T-helper 2 cell (primary cell): ENCODE measurements at regions not wholly inside any gene's neighbourhood (a gene's known extent, or its start where the extent isn't known, plus 50 kb on each side); places are given as distances from the start of the nearest gene placed in this dataset.

Experiments
- DNase-seq, 5 experiments: peaks; one replicate each; pipeline versions ENCODE4 v3.0.0 to v3.0.0-alpha.2; 2012 to 2022

- no peak for DNase-seq
Observed at GRCh38 chr11:70775386-70776075, 377.2 kb downstream of the CTTN start.

- DNase-seq, result no peak
Observed at GRCh38 chr11:70776914-70777532, 378.7 kb downstream of the CTTN start.

DNA sequence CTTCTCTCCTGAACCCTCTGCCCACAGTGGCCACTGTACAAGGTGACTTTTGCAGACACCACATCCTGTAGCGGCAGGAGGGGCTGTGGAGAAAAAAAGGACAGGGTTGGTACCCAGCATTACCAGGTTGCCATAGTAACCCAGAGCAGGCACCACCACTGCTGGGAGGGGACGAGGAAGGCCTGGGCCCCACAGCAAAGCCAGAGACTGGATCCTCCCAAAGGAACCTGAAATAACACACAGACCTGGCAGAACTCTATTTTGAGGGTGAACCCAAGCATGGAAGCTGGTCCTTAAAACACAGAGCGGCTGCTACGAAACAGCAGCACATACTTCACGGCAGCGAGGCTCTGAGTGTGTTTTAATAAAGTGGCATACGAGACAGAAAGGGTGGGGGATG, 380.6 kb downstream of the CTTN start:
- no peak for DNase-seq

DNA sequence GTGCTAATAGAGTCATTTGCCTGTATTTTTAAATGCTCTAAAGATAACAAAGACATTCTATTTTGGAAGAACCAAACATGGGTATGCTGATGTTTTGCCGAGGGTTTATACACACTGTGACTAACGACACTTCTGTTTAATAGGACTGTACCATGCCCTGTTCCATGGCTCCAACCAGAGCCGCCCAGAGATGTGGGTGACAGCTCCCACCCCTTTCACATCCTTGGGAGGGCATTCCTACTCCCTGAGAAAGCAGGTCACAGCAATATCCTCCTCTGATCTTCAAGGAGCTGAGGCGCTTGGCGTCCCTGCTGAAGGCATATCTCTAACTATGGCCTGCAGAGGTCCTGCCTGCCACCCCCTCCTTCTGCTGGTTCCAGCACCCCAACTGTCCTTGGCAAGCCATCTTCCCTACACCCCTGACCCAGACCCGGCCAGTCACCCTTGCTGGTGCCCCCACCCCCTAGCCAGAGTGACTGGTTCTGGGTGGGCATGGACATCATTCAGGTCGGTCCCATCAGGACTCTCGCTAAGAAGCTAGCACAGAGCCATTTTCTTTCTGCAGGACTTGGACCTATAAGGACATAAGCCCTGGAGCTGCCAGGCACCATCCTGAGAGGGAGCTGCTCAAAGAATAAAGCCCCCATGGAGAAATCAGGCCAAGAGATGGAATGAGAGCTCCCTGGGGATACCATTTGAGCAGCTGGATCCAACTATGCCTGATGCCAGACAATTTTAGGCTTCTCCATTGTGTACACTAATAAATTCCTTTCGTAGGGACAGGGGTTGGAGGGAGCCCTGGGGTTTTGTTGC, 381.3 kb downstream of the CTTN start:
- no peak for DNase-seq

- no peak for DNase-seq
Observed at GRCh38 chr11:70780246-70780535, 381.9 kb downstream of the CTTN start.

DNA sequence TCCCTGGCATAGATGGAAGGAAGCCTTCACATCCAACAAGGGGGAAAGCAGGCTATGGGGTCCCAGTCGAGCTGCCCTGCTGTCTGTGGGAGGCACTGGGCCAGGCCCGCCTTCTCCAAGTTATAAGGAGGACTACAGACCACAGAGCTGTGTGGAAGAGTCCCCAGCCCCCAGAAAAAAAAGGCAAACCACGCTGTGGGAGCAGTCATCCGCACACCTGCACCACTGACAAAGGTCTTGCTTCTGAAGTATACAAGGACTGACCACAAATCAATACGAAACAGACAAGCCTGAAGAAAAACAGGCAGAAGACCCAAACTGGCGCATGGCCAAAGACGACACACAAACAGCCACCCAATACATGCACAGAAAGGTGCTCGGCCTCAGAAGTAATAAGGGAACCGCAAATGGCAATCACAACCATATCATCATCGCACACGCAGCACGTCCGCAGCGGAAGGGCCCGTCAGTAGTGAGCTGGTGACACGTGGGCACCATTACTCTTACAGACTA, 384.1 kb downstream of the CTTN start:
- DNase-seq, result no peak

- DNase-seq, result no peak
Observed at GRCh38 chr11:70783356-70783755, 385.0 kb downstream of the CTTN start.

- no peak for DNase-seq
Observed at GRCh38 chr11:70783821-70784220, 385.5 kb downstream of the CTTN start.

DNA sequence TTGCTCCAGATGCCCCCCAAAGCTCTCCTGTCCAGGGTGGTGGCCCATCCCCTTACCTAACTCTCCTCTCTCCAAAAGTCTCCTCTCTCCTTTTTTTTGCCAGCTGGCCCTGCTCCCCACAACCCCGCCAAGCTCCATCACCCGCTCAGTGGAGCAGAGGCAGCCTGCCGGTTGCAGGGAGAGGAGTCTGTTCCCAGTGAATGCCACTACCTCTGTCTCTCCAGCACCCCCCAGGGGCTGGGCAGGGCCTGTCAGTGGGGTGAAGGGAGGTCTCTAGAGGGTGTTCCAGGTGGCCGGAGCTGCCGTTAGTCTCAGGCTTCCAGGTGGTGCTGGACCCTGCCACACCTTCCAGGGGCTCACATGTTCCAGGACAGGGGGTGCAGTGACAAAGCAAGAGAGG, 387.0 kb downstream of the CTTN start:
- no peak for DNase-seq

GRCh38 chr11:70786021-70786665, 387.8 kb downstream of the CTTN start:
- no peak for DNase-seq

GRCh38 chr11:70788248-70789022, 390.1 kb downstream of the CTTN start:
- no peak for DNase-seq

DNA sequence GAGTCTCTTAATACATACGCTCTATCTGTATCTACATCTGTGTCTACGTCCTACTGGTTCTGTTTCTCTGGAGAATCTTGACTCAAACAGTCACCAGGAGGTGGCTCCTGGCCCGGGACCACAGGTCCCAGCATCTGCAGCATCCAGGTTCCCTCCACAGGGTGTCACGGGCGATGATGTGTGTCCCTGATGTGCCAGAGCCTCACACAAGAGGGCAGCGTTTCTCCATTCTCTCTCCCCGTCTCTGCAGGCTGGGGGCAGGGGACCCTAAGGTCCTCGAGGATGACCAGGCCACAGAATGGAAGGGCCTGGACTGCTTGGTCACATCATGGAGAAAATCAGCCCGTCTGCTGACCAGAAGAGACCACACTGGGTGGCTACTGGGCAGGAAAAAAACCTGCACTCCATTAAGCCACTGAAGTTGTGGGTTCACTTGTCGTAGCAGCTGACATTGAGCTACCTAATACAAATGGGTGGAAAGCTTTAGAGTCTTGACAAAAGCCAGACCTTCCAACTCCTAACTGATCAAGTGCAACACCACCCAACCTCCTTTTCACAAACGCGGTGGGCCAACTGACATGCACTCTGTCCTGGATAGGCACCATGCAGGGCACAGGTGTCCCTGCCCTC, 392.5 kb downstream of the CTTN start:
- DNase-seq, result no peak

DNA sequence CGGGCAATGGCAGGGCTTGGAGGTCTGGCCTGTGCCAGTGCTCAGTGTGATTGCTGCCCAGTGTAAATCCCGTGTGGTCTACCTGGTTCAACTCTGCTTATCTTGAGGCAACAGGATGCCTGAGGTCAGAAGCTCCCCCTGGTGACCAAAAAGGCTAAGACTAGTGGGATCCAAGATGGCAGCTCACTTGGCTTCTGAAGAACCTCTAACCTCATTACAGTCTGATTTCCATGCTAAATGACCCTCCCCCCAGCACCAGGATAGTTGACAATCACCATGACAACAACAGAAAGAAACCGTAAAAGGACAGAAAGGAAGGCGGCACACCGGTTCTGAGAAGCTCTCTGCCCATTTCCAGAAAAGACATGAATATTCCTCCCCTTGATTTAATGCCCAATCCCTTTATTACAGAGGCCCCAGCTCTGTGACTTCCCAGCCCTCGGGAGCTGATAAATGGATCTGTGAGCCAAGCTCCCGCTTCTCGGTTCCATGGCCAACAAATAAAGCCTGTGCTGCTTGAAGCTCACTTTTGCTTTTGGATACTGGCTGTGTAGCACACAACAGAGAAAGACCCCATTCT, 398.4 kb downstream of the CTTN start:
- DNase-seq, result no peak

GRCh38 chr11:70798296-70798695, 400.0 kb downstream of the CTTN start:
- no peak for DNase-seq

GRCh38 chr11:70799386-70799785, 401.1 kb downstream of the CTTN start:
- no peak for DNase-seq

DNA sequence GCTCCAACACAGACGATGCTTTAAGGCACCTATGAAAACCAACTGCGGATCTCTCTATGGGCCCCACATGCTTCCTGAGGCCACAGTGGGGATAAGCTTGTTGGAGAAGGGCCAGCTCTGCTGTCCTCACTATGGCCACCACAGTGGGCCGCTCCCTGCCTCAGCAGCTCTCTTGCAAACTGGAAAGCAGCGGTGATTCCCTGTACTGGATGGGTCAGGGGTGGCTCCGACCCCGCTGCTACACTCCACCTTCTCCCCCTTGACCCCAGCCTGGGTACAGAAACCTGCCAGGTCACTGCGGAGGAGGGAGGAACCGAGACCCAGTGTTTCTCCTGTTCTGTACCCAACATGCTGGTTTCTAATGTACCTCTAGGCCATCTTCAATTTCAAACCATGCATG, 403.9 kb downstream of the CTTN start:
- no peak for DNase-seq

DNA sequence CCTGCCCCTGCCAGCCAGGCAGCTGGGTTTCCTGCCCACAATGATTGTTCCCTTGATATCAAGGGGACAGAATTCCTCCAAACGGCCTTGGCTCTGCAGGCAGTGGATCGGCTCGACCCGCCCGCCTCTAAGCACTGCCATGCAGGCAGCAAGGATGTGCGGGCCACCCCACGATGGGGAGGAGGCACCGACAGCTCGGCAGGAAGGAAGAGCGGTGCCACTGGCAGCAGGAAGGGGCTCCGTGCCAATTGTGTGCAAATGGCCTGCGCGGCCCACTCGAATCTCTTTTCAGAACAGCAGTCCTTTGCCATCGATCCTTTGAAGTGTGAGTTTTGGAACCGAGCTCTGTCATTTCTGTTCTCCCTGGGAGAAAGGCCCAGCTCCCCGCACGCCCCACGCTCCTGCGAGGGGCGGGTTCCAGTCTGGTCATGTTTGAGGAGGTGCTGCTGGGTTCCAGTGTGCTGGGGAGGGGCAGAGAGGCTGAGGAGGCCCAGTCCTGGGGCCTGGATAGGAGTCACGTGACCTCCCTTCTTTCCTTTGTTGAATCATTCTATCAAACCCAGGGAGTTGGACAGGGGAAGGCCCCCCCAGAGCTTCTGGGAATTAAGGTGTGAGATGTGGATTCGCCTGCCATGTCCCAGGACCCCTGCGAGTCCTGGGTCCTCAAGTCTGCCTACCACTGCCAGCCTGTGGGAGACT, 406.0 kb downstream of the CTTN start:
- DNase-seq, result no peak

DNA sequence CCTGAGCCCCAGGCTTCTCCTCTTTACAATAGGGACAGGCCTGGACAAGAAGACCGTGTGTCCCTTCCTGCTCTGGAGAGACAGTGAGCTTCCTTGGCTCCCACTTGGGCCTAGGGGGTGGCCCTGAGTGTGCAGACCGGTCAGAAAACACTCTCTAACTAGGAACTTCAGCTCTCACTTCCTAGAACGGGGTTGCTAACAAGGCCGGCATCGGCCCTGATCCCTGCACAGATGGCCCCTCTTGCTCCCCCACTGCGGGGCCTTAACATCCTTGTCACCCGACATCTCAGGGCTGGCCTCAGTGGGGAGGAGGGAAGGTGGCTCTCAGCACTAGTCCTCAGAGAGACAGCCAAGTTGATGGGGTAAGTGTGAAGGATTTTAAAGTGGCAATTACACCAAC, 406.9 kb downstream of the CTTN start:
- no peak for DNase-seq

DNA sequence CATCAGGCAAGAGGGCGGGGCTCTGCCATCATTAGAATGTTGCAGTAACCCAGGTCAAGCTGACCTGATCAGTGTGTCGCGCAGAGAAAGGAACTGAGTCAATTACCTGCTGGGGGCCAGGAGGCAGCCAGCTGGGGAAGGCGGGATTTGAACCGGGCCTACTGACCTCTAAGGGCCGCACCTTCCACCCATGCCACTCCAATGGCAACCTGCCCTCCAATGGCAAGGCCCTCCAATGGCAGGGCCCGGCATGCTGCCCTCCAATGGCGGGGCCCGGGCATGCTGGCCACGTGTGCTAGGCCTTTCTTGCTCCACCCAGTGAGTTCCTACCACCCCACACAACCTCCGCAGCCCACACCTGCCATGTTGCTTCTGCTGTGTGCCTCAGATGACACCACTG, 407.6 kb downstream of the CTTN start:
- no peak for DNase-seq

- DNase-seq, result no peak
Observed at GRCh38 chr11:70806461-70807194, 408.3 kb downstream of the CTTN start.

DNA sequence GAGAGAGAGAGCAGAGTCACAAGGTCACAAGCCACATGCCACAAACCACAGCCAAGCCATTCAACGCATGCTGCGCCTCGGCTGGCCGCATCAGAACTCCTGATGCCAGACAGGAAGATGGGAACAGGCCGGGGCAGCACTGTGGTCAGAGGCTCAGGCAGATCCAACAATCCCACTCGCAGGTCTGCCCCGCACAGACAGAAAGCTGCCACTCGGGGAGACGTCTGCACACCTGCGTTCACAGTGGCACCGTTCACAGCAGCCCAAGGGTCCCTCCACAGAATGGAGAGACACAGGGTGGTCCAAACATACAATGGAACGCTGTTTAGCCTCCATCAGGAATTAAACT, 408.8 kb downstream of the CTTN start:
- no peak for DNase-seq
